Astrocyte of the spinal cord (primary cell): ENCODE measurements at regions not wholly inside any gene's neighbourhood (a gene's known extent, or its start where the extent isn't known, plus 50 kb on each side); places are given as distances from the start of the nearest gene placed in this dataset.

Experiments
- DNase-seq: peaks from one replicate; pipeline ENCODE4 v3.0.0; 2011; ENCODE audit warnings: low read depth, low spot score
- H3K4me3 ChIP-seq: 2 replicates; pipeline ENCODE4 v1.5.1; 2011; ENCODE audit warnings: low read depth, mild to moderate bottlenecking, low read length, moderate library complexity
- in situ Hi-C: cut with HindIII; loops from 2 replicates; pipeline ENCODE4 v1.10.0; 2017; ENCODE audit warnings: low sequenced_read_pairs
- TF ChIP-seq, protein P1 (sequence below): IDR thresholded peaks from 2 replicates; pipeline ENCODE4 v1.5.1; 2012; ENCODE audit warnings: low read depth, mild to moderate bottlenecking, low read length, inconsistent platforms

DNA sequence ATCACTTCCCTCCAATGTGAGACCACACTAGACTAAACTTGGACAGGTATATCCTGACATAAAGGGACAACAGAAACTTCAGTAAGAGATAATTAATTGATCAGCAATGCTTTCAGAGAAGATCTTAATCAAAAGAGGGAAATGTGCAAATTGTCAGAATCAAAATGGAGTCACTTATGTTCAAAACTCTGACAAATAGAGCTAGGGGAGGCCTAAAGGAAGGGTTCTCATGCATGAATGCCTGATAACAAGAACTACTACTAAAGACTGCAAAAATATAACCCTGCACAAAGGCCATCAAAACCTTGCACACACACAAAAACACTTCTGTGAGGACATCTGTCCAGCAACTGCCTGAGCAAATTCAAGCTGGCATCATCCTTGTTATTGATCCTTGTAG lies 637.5 kb upstream of the INTU start:
- DNase-seq: no peak
- in situ Hi-C loops: no loop called here
- TF ChIP-seq, protein P1, sequence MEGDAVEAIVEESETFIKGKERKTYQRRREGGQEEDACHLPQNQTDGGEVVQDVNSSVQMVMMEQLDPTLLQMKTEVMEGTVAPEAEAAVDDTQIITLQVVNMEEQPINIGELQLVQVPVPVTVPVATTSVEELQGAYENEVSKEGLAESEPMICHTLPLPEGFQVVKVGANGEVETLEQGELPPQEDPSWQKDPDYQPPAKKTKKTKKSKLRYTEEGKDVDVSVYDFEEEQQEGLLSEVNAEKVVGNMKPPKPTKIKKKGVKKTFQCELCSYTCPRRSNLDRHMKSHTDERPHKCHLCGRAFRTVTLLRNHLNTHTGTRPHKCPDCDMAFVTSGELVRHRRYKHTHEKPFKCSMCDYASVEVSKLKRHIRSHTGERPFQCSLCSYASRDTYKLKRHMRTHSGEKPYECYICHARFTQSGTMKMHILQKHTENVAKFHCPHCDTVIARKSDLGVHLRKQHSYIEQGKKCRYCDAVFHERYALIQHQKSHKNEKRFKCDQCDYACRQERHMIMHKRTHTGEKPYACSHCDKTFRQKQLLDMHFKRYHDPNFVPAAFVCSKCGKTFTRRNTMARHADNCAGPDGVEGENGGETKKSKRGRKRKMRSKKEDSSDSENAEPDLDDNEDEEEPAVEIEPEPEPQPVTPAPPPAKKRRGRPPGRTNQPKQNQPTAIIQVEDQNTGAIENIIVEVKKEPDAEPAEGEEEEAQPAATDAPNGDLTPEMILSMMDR: no peak
- no peak overlapping the region for H3K4me3 ChIP-seq

DNA sequence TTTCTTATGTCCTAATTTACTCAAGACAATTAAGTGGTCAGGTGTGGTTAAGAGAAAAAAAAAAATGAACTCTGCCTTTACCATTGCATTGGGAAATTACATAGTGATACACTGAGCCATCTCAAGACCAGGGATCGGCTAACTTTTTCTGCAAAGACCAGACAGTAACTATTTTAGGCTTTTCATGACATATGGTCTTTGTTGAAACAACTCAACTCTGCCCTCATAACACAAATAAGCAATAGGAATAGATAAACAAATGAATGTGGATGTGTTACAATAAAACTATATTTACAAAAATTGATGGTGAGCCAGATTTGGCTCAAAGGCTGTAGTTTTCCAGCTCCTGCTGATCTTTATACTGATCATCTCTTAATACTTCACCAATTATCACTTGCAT lies 632.6 kb upstream of the INTU start:
- H3K4me3 ChIP-seq: no peak overlapping the region
- in situ Hi-C loops: no loop called here
- TF ChIP-seq, protein P1: no peak
- DNase-seq: no peak

DNA sequence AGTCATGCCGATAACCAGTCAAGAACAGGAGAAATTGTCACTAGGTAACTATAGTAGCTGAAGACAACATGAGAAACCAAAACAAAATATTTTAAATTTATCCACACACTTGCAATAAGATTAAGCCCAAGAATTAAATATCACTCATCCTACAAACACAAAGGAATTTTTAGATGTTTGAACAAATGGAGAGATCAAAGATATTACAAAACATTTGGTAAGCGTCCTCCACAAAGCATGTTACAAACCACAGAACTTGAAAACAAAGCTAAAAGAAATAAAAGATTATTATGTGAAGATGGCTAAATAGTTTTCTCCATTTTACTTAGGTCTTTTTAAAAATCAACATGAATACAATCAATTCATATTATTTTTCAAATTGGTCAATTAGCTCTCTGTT lies 631.9 kb upstream of the INTU start:
- DNase-seq: no peak
- in situ Hi-C loops: no loop called here
- H3K4me3 ChIP-seq: no peak overlapping the region
- TF ChIP-seq, protein P1: no peak

DNA sequence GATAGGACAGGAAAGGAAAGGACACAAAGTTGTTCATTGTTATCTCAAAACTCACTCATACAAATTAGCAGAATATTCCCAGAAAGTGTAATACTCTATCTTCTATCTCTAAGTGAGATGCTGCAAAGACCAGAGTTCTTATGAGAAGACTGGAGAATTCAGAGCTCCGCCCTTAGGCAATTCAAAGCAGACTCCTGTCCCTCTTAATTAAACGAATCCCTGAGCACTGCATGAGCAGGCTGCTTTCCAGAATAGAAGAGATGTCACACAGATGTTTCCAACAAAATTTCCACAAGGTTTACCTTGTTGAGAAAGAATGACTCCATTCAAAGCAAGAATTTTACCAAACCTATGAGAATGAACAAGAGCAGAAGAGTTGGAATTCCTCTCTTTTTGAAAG lies 630.8 kb upstream of the INTU start:
- TF ChIP-seq, protein P1: no peak
- no peak overlapping the region for H3K4me3 ChIP-seq
- in situ Hi-C loops: no loop called here
- DNase-seq: no peak

DNA sequence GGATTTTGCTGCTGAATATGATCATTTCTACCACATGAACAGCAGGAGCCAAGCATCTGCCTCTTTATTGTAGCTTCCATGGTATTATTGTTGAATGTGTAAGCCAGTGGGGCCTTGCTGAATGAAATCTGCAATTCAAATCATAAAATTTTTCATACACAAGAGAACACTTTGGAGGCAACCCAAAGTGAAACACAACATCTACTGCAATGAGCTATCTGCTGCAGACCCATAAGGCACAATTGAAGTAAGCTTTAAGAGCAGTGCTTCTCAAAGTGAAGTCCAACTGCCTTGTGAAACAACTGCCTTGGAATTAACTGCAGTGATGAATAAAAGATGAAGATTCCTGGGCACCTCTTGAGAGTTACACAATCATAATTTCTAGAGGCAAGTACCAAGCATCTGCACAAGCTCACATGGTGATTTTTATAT lies 626.3 kb upstream of the INTU start:
- in situ Hi-C loops: no loop called here
- no peak overlapping the region for H3K4me3 ChIP-seq
- no peak for DNase-seq
- TF ChIP-seq, protein P1: no peak

DNA sequence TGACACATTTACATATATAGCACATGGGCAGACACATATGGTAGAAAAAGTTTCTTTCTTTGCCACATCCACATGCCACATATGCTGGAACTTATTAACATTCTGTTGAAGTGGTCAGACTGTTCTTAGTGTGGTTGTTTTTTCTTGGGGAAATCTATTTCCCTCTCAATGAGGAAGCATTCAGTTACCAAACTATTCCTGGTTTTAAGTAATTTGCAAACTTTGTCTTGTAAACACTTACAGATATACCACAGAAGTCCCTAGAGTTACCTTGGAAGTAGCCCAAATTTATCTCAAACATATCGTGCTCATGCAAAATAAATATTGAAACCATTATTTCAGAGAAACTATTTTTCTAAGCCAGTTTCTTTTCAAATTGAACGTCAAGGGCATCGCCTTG lies 625.5 kb upstream of the INTU start:
- TF ChIP-seq, protein P1: no peak
- DNase-seq: no peak
- in situ Hi-C loops: no loop called here
- no peak overlapping the region for H3K4me3 ChIP-seq

DNA sequence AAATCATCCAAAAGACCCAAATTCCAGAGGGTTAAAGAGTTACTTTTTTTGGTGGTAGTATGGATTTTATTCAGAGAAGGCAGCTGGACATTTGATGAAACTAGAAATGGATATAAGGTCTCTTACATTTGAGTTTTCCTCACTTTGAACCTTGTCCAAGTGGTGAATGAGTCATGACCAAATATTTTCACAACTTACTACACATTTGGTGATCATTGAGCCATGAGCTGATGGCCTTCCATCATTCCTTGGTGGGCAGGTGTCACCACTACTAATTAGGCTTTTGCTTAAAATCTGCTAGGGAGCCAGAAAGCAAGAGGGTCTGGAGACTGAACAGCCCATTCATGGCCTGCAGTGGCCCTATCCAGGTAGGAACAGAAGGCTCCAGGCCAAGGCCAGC lies 620.2 kb upstream of the INTU start:
- peak; percentile 81 for DNase-seq
- H3K4me3 ChIP-seq: no peak overlapping the region
- TF ChIP-seq, protein P1: no peak
- in situ Hi-C loops: no loop called here
